Ascending aorta (tissue), 2 donors: ENCODE measurements at regions not wholly inside any gene's neighbourhood (a gene's known extent, or its start where the extent isn't known, plus 50 kb on each side); places are given as distances from the start of the nearest gene placed in this dataset.

Experiments
- DNase-seq, 2 donors: peaks; one replicate each; pipeline ENCODE4 v3.0.0-alpha.2; 2019; ENCODE audit warnings: low spot score in 2 of 2
- H3K27ac ChIP-seq, 2 donors: fragments of 200-600 bp; sonication (generic); one replicate each; pipeline ENCODE4 v1.5.1; 2016 to 2017; ENCODE audit warnings: mild to moderate bottlenecking in 1 of 2
- H3K27me3 ChIP-seq: fragments of 200-600 bp; sonication (generic); one replicate; pipeline ENCODE4 v1.5.1; 2017
- H3K36me3 ChIP-seq, 2 donors: fragments of 200-600 bp; sonication (generic); one replicate each; pipeline ENCODE4 v1.5.1; 2016
- H3K4me1 ChIP-seq, 2 donors: fragments of 200-600 bp; sonication (generic); one replicate each; pipeline ENCODE4 v1.5.1; 2016 to 2017; ENCODE audit warnings: mild to moderate bottlenecking in 1 of 2
- H3K4me3 ChIP-seq, 2 donors: fragments of 200-600 bp; sonication (generic); one replicate each; pipeline ENCODE4 v1.5.1; 2016 to 2017; ENCODE audit warnings: mild to moderate bottlenecking in 1 of 2
- H3K9me3 ChIP-seq, 2 donors: fragments of 200-600 bp; sonication (generic); one replicate each; pipeline ENCODE4 v1.5.1; 2016
- intact Hi-C: fragments of 100-400 bp; cut with DNase I; formaldehyde crosslinking; loops from one replicate; pipeline ENCODE4 v1.15.1; 2023
- TF ChIP-seq, protein P1 (sequence below), 3 experiments: fragments of 200-600 bp in 2 of 3; fragments of 450-650 bp in 1 of 3; sonication (generic) in 2 of 3; IDR thresholded peaks; one replicate each; pipeline ENCODE4 v1.5.1; 2016 to 2019; ENCODE audit warnings: antibody characterized with exemption in 3 of 3, mild to moderate bottlenecking in 1 of 3, moderate library complexity in 1 of 3

DNA sequence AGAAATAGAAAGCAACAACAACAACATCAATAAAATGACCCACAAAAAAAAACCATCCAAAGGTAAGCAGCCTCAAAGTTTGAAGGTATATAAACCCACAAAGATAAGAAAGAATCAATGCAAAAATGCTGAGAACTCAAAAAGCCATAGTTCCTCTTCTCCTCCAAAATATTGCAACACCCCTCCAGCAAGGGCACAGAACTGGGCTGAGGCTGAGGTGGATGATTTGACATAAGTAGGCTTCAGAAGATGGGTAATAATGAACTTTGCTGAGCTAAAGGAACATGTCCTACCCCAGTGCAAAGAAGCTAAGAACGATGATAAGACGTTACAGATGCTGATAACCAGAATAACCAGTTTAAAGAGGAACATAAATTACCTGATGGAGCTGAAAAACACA lies 188.8 kb upstream of the BTBD3 start:
- H3K27me3 ChIP-seq, result no peaks in the 10 kb centered on the region
- no peak overlapping the region for H3K4me3 ChIP-seq
- DNase-seq, result no peak
- no peak overlapping the region for H3K27ac ChIP-seq
- H3K9me3 ChIP-seq, result no peaks in the 10 kb centered on the region
- TF ChIP-seq, protein P1, sequence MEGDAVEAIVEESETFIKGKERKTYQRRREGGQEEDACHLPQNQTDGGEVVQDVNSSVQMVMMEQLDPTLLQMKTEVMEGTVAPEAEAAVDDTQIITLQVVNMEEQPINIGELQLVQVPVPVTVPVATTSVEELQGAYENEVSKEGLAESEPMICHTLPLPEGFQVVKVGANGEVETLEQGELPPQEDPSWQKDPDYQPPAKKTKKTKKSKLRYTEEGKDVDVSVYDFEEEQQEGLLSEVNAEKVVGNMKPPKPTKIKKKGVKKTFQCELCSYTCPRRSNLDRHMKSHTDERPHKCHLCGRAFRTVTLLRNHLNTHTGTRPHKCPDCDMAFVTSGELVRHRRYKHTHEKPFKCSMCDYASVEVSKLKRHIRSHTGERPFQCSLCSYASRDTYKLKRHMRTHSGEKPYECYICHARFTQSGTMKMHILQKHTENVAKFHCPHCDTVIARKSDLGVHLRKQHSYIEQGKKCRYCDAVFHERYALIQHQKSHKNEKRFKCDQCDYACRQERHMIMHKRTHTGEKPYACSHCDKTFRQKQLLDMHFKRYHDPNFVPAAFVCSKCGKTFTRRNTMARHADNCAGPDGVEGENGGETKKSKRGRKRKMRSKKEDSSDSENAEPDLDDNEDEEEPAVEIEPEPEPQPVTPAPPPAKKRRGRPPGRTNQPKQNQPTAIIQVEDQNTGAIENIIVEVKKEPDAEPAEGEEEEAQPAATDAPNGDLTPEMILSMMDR (IDR thresholded peaks at IDR 0.05), result no peak
- H3K4me1 ChIP-seq, result no peaks in the 10 kb centered on the region
- intact Hi-C loops, result no loop called here
- H3K36me3 ChIP-seq, result no peaks in the 10 kb centered on the region

DNA sequence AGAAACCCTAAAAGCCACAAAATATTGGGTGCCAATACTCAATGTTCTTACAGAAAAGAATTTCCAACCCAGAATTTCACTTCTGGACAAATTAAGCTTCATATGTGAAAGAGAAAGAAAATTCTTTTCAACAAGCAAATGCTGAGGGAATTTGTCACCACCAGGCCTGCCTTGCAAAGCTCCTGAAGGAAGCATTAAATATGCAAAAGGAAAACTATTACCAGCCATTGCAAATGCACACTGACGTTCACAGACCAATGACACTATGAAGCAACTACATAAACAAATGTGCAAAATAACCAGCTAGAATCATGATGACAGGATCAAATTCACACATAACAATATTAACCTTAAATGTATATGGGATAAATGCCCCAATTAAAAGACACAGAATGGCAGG lies 187.9 kb upstream of the BTBD3 start:
- Histone ChIP-seq H3K4me3 (no peak overlapping the region), H3K36me3 (no peaks in the 10 kb centered on the region), H3K27ac (no peak overlapping the region), H3K9me3 (no peaks in the 10 kb centered on the region), H3K27me3 (no peaks in the 10 kb centered on the region), H3K4me1 (no peaks in the 10 kb centered on the region)
- no peak for DNase-seq
- intact Hi-C loops, result no loop called here
- TF ChIP-seq, protein P1 (IDR thresholded peaks at IDR 0.05), result no peak

DNA sequence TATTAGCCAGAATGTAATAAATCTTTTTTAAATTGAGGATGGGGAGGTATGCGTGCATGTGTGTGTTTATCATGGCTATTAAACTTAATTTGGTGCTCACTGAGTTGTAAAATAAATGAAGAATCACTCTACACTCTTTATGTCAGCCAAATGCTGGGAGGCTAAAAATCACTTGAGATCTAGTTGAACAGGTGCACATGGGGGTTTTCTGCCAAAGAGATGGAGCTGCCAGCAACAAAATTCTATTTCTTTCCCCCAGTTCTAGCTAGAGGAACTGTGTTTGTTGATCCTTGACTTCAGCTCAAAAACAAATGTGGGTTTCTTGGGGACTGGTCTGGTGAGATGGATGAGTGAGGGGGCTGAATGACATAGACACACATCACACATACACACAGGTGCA lies 183.3 kb upstream of the BTBD3 start:
- H3K9me3 ChIP-seq, result no peaks in the 10 kb centered on the region
- no peaks in the 10 kb centered on the region for H3K27me3 ChIP-seq
- no peak overlapping the region for H3K27ac ChIP-seq
- no peak overlapping the region for H3K4me3 ChIP-seq
- intact Hi-C loops, result no loop called here
- TF ChIP-seq, protein P1 (IDR thresholded peaks at IDR 0.05), result no peak
- no peak for DNase-seq
- no peaks in the 10 kb centered on the region for H3K4me1 ChIP-seq
- H3K36me3 ChIP-seq, result no peaks in the 10 kb centered on the region

DNA sequence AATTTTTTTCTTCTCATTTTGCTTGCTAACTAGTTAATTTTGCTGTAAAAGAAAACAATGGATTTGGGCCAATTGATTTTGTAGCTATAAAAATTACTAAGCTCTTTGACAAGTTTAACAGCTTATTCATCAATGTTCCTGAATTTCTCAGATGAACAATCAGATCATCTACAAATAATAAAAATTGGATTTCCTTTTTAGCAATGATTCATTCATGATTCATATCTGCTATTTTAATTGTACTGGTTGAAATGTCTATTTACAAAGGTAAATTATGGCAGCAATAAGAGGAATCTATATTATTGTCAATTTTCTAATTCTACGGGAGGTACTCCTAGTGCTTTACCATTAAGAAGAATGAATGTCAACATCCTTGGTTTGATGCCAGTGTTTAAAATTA lies 178.8 kb upstream of the BTBD3 start:
- intact Hi-C loops, result no loop called here
- H3K9me3 ChIP-seq, result no peaks in the 10 kb centered on the region
- no peaks in the 10 kb centered on the region for H3K27me3 ChIP-seq
- DNase-seq, result no peak
- no peak overlapping the region for H3K4me3 ChIP-seq
- no peaks in the 10 kb centered on the region for H3K4me1 ChIP-seq
- H3K36me3 ChIP-seq, result no peaks in the 10 kb centered on the region
- TF ChIP-seq, protein P1 (IDR thresholded peaks at IDR 0.05), result no peak
- no peak overlapping the region for H3K27ac ChIP-seq

DNA sequence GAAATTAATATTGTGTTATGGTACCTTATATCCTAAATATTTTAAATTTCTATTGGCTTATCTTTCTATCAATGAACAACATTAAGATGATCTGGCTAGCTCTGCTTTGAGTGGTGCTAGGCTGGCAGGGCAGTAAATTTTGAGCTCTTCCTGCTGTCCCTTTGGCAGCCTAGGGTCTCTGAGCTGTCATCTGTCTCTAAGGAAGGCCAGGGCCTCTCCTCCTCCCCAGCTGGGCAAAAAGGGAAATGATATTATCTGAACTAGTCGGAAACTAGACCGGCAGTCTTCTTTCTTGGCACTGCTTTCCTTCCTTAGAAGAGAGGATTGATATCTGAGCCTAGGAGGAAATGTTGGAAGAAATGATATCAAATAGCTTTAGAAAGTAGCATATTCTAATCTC lies 176.7 kb upstream of the BTBD3 start:
- no peaks in the 10 kb centered on the region for H3K36me3 ChIP-seq
- TF ChIP-seq, protein P1 (IDR thresholded peaks at IDR 0.05), result no peak
- no peak overlapping the region for H3K27ac ChIP-seq
- no peaks in the 10 kb centered on the region for H3K9me3 ChIP-seq
- DNase-seq, result no peak
- intact Hi-C loops, result no loop called here
- H3K27me3 ChIP-seq, result no peaks in the 10 kb centered on the region
- H3K4me3 ChIP-seq, result no peak overlapping the region
- no peaks in the 10 kb centered on the region for H3K4me1 ChIP-seq

DNA sequence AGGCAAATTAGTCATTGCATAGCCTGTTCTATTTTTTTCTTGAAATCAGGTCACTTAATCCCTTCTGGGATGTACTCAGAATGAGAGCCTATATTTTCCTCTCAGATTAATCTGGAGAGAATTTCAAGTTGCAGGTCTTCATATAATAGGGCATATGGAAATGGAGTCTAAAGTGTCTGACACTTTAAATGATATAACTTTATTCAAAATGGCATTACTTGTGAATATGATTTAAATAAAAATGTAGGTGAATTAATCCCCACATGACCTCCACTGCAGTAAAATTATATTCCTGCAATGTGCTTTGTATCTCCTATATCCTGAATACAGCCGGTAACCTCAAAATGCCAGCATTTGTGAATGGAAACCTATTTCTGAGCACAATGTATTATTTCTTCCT lies 172.5 kb upstream of the BTBD3 start:
- Histone ChIP-seq H3K4me1 (no peaks in the 10 kb centered on the region), H3K9me3 (no peaks in the 10 kb centered on the region), H3K27me3 (no peaks in the 10 kb centered on the region), H3K27ac (no peak overlapping the region), H3K4me3 (no peak overlapping the region), H3K36me3 (no peaks in the 10 kb centered on the region)
- TF ChIP-seq, protein P1 (IDR thresholded peaks at IDR 0.05), result no peak
- no peak for DNase-seq
- intact Hi-C loops, result no loop called here
